KOPT-K1 (cell line): ENCODE measurements at regions not wholly inside any gene's neighbourhood (a gene's known extent, or its start where the extent isn't known, plus 50 kb on each side); places are given as distances from the start of the nearest gene placed in this dataset.
"Not testable (repeated sequence)": the region's sequence is repeated elsewhere in the genome, so short reads cannot be mapped to it uniquely, and the experiment has no call there.

Experiments
- H3K27ac ChIP-seq: fragments of 200-600 bp; sonication (generic); 2 replicates; pipeline ENCODE4 v1.5.1; 2016; ENCODE audit warnings: antibody characterized with exemption, mild to moderate bottlenecking, low read depth, low read length; ENCODE audit not compliant: poor library complexity, severe bottlenecking
- H3K36me3 ChIP-seq: fragments of 200-600 bp; sonication (generic); 2 replicates; pipeline ENCODE4 v1.5.1; 2017; ENCODE audit warnings: antibody characterized with exemption, mild to moderate bottlenecking, low read length, moderate library complexity; ENCODE audit not compliant: insufficient read depth
- H3K9me3 ChIP-seq: fragments of 200-600 bp; sonication (generic); 2 replicates; pipeline ENCODE4 v1.5.1; 2017; ENCODE audit warnings: antibody characterized with exemption, low read length, mild to moderate bottlenecking; ENCODE audit not compliant: insufficient read depth, poor library complexity, severe bottlenecking

- Histone ChIP-seq H3K36me3 (no peaks in the 10 kb centered on the region), H3K9me3 (peaks cover 9% of the 10 kb centered on the region), H3K27ac (no peak overlapping the region)
Observed at GRCh38 chr9:78103971-78104433, 72.4 kb upstream of the GNAQ start.

- peaks cover 9% of the 10 kb centered on the region for H3K9me3 ChIP-seq
- H3K36me3 ChIP-seq: no peaks in the 10 kb centered on the region
- no peak overlapping the region for H3K27ac ChIP-seq
Observed at GRCh38 chr9:78101247-78101646, 69.6 kb upstream of the GNAQ start.

- H3K27ac ChIP-seq: peak overlapping the region; percentile 29
Observed at GRCh38 chr9:78097541-78097940, 65.9 kb upstream of the GNAQ start.

GRCh38 chr9:78091731-78092130, 60.1 kb upstream of the GNAQ start:
- Histone ChIP-seq H3K36me3 (no peaks in the 10 kb centered on the region), H3K27ac (no peak overlapping the region), H3K9me3 (no peaks in the 10 kb centered on the region)

More at GRCh38 chr9:78097541-78097940, 65.9 kb upstream of the GNAQ start:
- H3K36me3 ChIP-seq: no peaks in the 10 kb centered on the region
- peaks cover 9% of the 10 kb centered on the region for H3K9me3 ChIP-seq

GRCh38 chr9:78089111-78089510, 57.5 kb upstream of the GNAQ start:
- no peaks in the 10 kb centered on the region for H3K9me3 ChIP-seq
- no peak overlapping the region for H3K27ac ChIP-seq
- H3K36me3 ChIP-seq: no peaks in the 10 kb centered on the region

GRCh38 chr9:78088190-78088589, 56.6 kb upstream of the GNAQ start:
- not testable (repeated sequence) for H3K9me3 ChIP-seq, H3K27ac ChIP-seq, H3K36me3 ChIP-seq
